ENCODE measurements at regions not wholly inside any gene's neighbourhood (a gene's known extent, or its start where the extent isn't known, plus 50 kb on each side); places are given as distances from the start of the nearest gene placed in this dataset.

DNA sequence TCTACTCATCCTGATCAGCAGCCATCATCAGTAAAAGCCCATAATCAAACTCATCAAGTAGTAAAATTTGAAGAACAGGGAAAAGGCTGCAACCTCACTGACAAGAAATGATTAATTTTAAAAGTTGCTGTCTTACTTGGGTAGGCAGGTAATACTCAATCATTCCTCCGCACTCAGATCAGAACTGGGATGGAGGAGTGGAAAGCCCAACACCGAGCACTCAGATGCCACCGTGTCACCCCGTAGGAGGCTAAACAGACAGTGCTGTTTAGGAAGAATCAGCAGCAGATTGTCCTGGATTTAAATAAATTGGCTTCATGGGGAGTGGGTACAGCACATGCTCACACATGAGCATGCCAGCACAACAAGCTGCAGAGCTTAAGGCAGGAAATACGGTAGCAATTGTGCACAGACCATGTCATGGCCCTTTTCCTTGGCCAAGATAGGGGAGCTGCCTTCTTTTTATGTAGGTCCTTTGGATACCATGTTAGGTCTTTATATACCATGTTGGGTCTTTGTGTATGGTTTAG lies 92.6 kb upstream of the CDH6 start:
- TF ChIP-seq, protein P1, sequence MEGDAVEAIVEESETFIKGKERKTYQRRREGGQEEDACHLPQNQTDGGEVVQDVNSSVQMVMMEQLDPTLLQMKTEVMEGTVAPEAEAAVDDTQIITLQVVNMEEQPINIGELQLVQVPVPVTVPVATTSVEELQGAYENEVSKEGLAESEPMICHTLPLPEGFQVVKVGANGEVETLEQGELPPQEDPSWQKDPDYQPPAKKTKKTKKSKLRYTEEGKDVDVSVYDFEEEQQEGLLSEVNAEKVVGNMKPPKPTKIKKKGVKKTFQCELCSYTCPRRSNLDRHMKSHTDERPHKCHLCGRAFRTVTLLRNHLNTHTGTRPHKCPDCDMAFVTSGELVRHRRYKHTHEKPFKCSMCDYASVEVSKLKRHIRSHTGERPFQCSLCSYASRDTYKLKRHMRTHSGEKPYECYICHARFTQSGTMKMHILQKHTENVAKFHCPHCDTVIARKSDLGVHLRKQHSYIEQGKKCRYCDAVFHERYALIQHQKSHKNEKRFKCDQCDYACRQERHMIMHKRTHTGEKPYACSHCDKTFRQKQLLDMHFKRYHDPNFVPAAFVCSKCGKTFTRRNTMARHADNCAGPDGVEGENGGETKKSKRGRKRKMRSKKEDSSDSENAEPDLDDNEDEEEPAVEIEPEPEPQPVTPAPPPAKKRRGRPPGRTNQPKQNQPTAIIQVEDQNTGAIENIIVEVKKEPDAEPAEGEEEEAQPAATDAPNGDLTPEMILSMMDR (IDR thresholded peaks at IDR 0.05) = no peak
- TF ChIP-seq POLR2A (IDR thresholded peaks at IDR 0.05) = no peak
